SU-DHL-6 (cell line): ENCODE measurements at regions not wholly inside any gene's neighbourhood (a gene's known extent, or its start where the extent isn't known, plus 50 kb on each side); places are given as distances from the start of the nearest gene placed in this dataset.

Experiments
- H2AFZ ChIP-seq: fragments of 200-600 bp; sonication (generic); 2 replicates; pipeline ENCODE4 v1.6.1; 2014; ENCODE audit warnings: low read depth, mild to moderate bottlenecking, moderate library complexity, mixed read lengths, antibody characterized with exemption, low read length; ENCODE audit not compliant: severe bottlenecking
- H3F3A ChIP-seq: fragments of 200-600 bp; shearing (Covaris generic); 2 replicates; pipeline ENCODE4 v1.6.0; 2016; ENCODE audit warnings: antibody characterized with exemption, mild to moderate bottlenecking; ENCODE audit not compliant: insufficient read depth
- H3K27ac ChIP-seq: fragments of 200-600 bp; sonication (generic); 2 replicates; pipeline ENCODE4 v1.5.1; 2016; ENCODE audit warnings: low read depth, mild to moderate bottlenecking, low read length, moderate library complexity, mixed read lengths
- H3K27me3 ChIP-seq: fragments of 200-600 bp; sonication (generic), shearing (Covaris generic); 2 replicates; pipeline ENCODE4 v1.6.0; 2014; ENCODE audit warnings: mild to moderate bottlenecking, low read length
- H3K36me3 ChIP-seq: fragments of 200-600 bp; sonication (generic); 2 replicates; pipeline ENCODE4 v1.6.1; 2014; ENCODE audit warnings: mild to moderate bottlenecking, low read length, mixed read lengths
- H3K4me2 ChIP-seq: fragments of 300-600, 200-600 bp; shearing (Covaris generic), sonication (generic); 2 replicates; pipeline ENCODE4 v1.6.0; 2014; ENCODE audit warnings: low read length, low read depth, mild to moderate bottlenecking; ENCODE audit not compliant: poor library complexity, severe bottlenecking
- H3K4me3 ChIP-seq: fragments of 200-600 bp; sonication (generic); 2 replicates; pipeline ENCODE4 v1.5.1; 2014; ENCODE audit warnings: antibody characterized with exemption, low read length, mild to moderate bottlenecking, mixed read lengths; ENCODE audit not compliant: insufficient read depth, poor library complexity, severe bottlenecking
- H3K79me2 ChIP-seq: fragments of 200-600 bp; sonication (generic); 2 replicates; pipeline ENCODE4 v1.6.1; 2014; ENCODE audit warnings: mild to moderate bottlenecking, low read length, moderate library complexity; ENCODE audit not compliant: insufficient read depth
- H3K9ac ChIP-seq: fragments of 200-600 bp; sonication (generic); 2 replicates; pipeline ENCODE4 v1.7.0; 2014; ENCODE audit warnings: mild to moderate bottlenecking, low read length
- H3K9me2 ChIP-seq: fragments of 200-600 bp; sonication (generic); replicated peaks from 2 replicates; pipeline ENCODE4 v1.6.1; 2014; ENCODE audit warnings: low read length; ENCODE audit not compliant: insufficient read depth
- H3K9me3 ChIP-seq: fragments of 200-600 bp; sonication (generic); 2 replicates; pipeline ENCODE4 v1.6.1; 2014; ENCODE audit warnings: low read length, mixed read lengths; ENCODE audit not compliant: insufficient read depth
- H4K20me1 ChIP-seq: fragments of 200-600 bp; sonication (generic); 2 replicates; pipeline ENCODE4 v1.6.1; 2014; ENCODE audit warnings: low read depth, mild to moderate bottlenecking, antibody characterized with exemption, low read length, moderate library complexity, mixed read lengths
- EZH2phosphoT487 ChIP-seq: fragments of 200-600 bp; sonication (generic), shearing (Covaris generic); conservative IDR thresholded peaks from 2 replicates; pipeline ENCODE4 v1.6.1; 2018; ENCODE audit warnings: mild to moderate bottlenecking, antibody characterized with exemption, low read length, moderate library complexity, mixed read lengths
- TF ChIP-seq, protein P1 (sequence below): fragments of 200-600 bp; sonication (generic); IDR thresholded peaks from one replicate; pipeline ENCODE4 v1.5.1; 2017; ENCODE audit warnings: antibody characterized with exemption, mild to moderate bottlenecking, low read length, moderate library complexity; ENCODE audit not compliant: insufficient read depth, poor library complexity, severe bottlenecking

GRCh38 chr6:112697265-112697664, 350.1 kb downstream of the RFPL4B start:
- Histone ChIP-seq H3K36me3 (no peaks in the 10 kb centered on the region), H3K9me2 (no peaks in the 10 kb centered on the region), H3K4me3 (no peak overlapping the region), H3K27me3 (no peaks in the 10 kb centered on the region), H3K27ac (no peak overlapping the region), H4K20me1 (no peaks in the 10 kb centered on the region), H3K4me2 (no peak overlapping the region), H3K9me3 (no peaks in the 10 kb centered on the region), H2AFZ (no peak overlapping the region), H3K9ac (no peak overlapping the region), H3K79me2 (no peaks in the 10 kb centered on the region), H3F3A (no peaks in the 10 kb centered on the region)
- no peak for TF ChIP-seq EZH2phosphoT487
- TF ChIP-seq, protein P1, sequence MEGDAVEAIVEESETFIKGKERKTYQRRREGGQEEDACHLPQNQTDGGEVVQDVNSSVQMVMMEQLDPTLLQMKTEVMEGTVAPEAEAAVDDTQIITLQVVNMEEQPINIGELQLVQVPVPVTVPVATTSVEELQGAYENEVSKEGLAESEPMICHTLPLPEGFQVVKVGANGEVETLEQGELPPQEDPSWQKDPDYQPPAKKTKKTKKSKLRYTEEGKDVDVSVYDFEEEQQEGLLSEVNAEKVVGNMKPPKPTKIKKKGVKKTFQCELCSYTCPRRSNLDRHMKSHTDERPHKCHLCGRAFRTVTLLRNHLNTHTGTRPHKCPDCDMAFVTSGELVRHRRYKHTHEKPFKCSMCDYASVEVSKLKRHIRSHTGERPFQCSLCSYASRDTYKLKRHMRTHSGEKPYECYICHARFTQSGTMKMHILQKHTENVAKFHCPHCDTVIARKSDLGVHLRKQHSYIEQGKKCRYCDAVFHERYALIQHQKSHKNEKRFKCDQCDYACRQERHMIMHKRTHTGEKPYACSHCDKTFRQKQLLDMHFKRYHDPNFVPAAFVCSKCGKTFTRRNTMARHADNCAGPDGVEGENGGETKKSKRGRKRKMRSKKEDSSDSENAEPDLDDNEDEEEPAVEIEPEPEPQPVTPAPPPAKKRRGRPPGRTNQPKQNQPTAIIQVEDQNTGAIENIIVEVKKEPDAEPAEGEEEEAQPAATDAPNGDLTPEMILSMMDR = no peak

GRCh38 chr6:112701201-112701600, 354.1 kb downstream of the RFPL4B start:
- Histone ChIP-seq H3K4me2 (no peak overlapping the region), H3K36me3 (no peaks in the 10 kb centered on the region), H2AFZ (no peak overlapping the region), H3K4me3 (no peak overlapping the region), H3K27me3 (no peaks in the 10 kb centered on the region), H3K9me3 (no peaks in the 10 kb centered on the region), H3K27ac (no peak overlapping the region), H4K20me1 (no peaks in the 10 kb centered on the region), H3F3A (no peaks in the 10 kb centered on the region), H3K9me2 (no peaks in the 10 kb centered on the region), H3K79me2 (no peaks in the 10 kb centered on the region), H3K9ac (no peak overlapping the region)
- TF ChIP-seq, protein P1 = no peak
- TF ChIP-seq EZH2phosphoT487 = no peak

DNA sequence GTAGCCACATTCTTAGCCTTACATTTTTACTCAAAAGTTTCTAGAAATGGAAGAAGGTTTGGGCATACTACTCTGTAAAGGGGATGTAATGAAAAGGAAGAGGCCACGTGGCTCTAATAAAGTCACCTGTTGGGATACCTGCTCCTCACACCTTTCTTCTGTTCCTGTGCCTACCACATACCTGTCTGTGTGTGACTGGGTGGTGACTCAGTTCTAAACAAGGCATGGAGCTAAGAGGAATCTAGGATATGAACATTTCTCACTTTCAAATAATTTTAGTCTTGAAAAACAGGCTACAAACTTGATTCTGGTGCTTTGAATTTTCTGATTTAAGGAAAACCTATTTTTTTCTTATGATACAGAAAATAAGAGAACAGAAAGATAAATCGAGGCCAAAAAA, 363.6 kb downstream of the RFPL4B start:
- no peak overlapping the region for H3K4me3 ChIP-seq
- H3K9me3 ChIP-seq = no peaks in the 10 kb centered on the region
- no peaks in the 10 kb centered on the region for H3K27me3 ChIP-seq
- no peak overlapping the region for H3K9ac ChIP-seq
- H4K20me1 ChIP-seq = no peaks in the 10 kb centered on the region
- H3F3A ChIP-seq = no peaks in the 10 kb centered on the region
- TF ChIP-seq EZH2phosphoT487 = no peak
- TF ChIP-seq, protein P1 = no peak
- no peak overlapping the region for H3K4me2 ChIP-seq
- no peaks in the 10 kb centered on the region for H3K79me2 ChIP-seq
- no peak overlapping the region for H2AFZ ChIP-seq
- H3K27ac ChIP-seq = no peak overlapping the region
- no peaks in the 10 kb centered on the region for H3K9me2 ChIP-seq
- no peaks in the 10 kb centered on the region for H3K36me3 ChIP-seq

DNA sequence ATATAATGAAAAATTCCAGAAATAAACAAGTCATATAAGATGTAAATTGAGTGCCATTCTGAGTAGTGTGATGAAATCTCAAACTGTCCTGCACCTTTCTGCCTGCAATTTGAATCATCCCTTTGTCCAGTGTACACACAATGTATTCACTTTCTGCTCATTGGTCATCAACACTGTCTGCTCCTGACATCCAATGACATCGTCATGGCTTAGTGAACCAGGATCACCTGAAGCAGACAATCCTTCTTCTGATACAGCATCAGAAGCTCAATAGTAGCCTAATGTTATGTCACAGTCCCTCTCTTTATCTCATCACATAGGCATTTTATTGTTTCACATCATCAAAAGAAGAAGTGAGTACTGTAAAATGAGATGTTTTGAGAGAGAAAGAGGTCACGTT, 366.3 kb downstream of the RFPL4B start:
- Histone ChIP-seq H3K27ac (no peak overlapping the region), H3K27me3 (no peaks in the 10 kb centered on the region), H3K9me2 (no peaks in the 10 kb centered on the region), H3K36me3 (no peaks in the 10 kb centered on the region), H3F3A (no peaks in the 10 kb centered on the region), H3K9ac (no peak overlapping the region), H4K20me1 (no peaks in the 10 kb centered on the region), H2AFZ (no peak overlapping the region), H3K9me3 (no peaks in the 10 kb centered on the region), H3K79me2 (no peaks in the 10 kb centered on the region), H3K4me3 (no peak overlapping the region), H3K4me2 (no peak overlapping the region)
- no peak for TF ChIP-seq EZH2phosphoT487
- TF ChIP-seq, protein P1 = no peak
